ENCODE measurements at regions not wholly inside any gene's neighbourhood (a gene's known extent, or its start where the extent isn't known, plus 50 kb on each side); places are given as distances from the start of the nearest gene placed in this dataset.
A peak's percentile ranks its signal among the peaks of the same experiment; 100 is the strongest.

DNA sequence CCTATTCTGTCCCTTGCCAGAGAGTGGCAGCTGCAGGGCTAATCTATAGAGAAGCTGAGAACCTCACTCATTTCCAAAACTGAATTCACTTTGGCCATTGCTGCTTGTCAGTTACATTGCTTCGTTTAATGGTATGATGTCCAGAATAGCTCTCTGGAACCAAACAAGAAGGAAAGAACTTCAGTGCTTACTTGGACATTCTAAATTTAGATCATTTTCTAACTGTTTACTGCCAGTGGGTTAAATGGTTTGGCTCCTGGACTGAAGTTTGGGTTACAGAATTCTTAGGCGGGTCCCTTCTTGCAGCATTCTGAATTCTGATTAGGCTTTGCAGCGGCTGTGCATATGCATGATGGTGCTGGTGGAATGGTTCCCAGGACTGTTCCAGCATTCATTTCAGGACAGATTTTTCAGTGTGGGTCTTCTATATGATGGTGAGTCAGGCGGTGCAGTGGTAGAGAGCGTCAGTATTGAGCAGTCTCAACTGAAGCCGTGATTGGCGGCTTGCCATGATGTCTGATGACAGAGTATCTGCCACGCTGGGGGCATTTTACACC is 148.7 kb downstream of the DYRK2 start:
- no peak for DNase-seq

DNA sequence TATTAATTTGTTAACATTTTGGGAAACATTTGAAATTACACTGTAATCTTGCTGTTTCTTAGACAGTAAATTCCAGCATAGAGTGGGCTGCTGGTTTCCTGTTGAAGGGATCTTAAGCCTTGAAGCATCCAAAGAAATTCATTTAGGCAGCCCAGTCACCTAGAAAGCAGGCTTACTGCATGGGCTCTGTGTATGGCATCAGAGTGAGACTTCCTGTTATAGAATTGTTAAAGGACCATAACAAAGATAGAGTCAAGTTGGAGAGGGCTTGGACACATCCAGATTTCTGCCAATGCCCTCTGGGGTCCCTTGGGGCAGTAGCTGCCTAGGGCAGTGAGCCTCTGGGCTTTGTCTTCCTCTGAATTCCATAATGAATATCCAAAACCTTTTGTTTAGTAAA is 149.2 kb downstream of the DYRK2 start:
- DNase-seq = no peak

- DNase-seq = no peak
Observed at GRCh38 chr12:67798768-67799167, 150.2 kb downstream of the DYRK2 start.

GRCh38 chr12:67802731-67803130 is 154.2 kb downstream of the DYRK2 start:
- DNase-seq = no peak

- DNase-seq = no peak
Observed at GRCh38 chr12:67803278-67803993, 154.9 kb downstream of the DYRK2 start.

GRCh38 chr12:67804168-67804567 is 155.6 kb downstream of the DYRK2 start:
- DNase-seq = no peak

GRCh38 chr12:67807814-67808213 is 159.3 kb downstream of the DYRK2 start:
- peak; percentile 55 for DNase-seq

GRCh38 chr12:67810166-67810565 is 161.6 kb downstream of the DYRK2 start:
- no peak for DNase-seq

DNA sequence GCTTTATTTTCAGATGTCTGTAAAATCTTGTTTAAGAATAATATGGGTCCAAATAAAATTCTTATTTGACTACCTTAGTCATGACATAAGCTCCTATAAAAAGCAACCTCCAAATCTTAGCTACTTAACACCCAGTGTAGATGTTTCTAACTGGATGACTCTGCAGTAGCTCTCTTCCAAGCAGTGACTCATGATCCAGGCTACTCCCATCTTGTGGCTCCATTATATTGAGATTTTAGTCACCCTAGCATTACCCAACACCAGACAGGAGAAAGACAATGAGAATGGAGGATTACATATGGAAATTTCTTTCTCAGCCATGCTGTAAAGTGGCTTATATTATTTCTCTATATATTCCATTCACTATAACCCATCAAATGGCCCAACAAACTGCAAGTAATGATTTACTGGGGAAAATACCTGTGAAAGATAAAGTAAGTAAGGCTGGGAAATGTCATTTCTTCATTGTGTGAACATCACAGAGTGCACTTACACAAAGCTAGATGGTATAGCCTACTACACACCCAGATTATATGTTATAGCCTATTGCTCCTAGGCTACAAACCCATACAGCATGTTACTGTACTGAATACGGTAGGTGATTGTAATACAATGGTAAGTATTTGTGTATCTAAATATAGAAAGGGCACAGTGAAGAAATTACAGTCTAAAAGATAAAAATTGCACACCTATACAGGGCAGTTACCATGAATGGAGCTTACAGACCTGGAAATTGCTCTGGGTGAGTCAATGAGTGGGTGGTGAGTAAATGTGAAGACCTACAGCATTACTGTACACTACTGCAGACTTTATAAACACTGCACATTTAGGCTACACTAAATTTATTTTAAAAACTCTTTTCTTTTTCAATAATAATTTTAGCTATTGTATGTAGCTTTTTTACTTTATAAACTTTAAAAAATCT is 163.2 kb downstream of the DYRK2 start:
- DNase-seq = no peak

DNA sequence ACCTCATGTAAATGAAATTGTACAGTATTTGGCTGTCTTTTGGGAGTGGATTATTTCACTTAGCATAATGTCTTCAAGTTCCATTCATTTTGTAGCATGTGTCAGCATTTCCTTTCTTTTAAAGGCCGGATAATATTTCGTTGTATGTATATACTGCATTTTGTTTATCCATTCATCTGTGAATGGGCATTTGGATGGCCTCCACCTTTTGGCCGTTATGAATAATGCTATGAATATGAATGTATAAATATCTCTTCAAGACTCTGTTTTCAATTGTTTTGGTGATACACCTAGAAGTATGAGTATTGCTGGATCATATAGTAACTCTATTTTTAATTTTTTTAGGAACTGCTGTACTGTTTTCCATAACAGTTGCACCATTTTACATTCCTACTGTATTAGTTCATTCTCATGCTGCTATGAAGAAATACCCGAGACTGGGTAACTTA is 164.9 kb downstream of the DYRK2 start:
- DNase-seq = no peak

DNA sequence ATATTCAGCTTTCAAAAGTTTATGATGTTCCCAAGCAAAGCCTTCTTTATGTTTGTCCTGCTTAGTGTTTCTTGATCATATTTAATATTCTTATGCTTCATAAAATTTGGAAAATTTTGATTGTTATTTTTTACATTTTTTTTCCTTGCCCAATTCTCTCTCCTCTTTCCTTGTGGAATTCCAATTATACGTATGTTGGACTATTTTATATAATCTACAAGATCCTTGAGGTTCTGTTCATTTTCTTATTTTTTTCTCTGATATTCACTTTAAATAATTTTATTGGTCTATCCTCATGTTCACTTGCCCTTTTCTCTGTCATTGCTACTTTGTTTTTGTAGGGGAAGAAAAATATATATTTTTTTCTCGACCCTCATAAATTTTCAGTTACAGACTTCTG is 167.7 kb downstream of the DYRK2 start:
- no peak for DNase-seq

GRCh38 chr12:67818459-67818903 is 169.9 kb downstream of the DYRK2 start:
- DNase-seq = no peak

GRCh38 chr12:67819902-67820301 is 169.3 kb upstream of the IFNG-AS1 start:
- DNase-seq = no peak

- no peak for DNase-seq
Observed at GRCh38 chr12:67820694-67821093, 168.6 kb upstream of the IFNG-AS1 start.

DNA sequence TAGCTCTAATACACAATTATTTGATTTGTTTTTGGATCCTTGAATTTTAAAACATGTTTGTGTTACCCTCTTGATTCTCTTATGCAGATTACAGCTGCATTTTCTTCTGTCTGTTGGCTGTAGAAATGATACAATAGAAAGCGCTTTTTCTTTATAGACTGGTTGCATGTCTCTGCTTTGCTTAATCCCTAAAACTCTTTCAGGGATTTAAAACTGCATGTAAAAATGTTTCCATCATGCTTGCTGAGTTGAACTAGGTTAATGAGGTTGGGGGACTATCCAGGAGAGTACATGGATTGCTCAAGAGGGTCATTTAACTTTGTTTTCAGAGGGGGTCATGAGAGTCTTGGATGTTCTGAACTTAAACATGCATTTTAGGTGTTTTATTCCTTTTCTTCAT is 166.4 kb upstream of the IFNG-AS1 start:
- no peak for DNase-seq

DNA sequence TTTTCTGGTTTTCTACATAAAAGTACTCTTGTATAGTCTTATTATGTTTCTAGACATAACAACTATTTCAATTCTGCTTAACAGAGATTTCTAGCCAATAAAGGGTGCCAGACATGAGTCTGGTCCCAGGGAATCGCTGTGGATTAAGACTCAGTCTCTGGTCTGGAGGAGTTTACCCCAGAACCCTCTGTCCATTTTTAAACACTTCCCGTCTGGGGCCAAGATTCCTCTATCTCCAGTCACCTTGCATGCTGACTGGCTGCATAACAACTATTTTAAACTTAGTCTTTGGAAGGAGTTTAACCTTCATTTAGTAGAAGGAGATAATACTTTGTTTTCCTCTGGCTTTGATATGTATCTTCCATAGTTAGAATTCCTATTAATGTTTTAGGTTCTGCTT is 163.1 kb upstream of the IFNG-AS1 start:
- no peak for DNase-seq

- DNase-seq = no peak
Observed at GRCh38 chr12:67826946-67827720, 162.1 kb upstream of the IFNG-AS1 start.

DNA sequence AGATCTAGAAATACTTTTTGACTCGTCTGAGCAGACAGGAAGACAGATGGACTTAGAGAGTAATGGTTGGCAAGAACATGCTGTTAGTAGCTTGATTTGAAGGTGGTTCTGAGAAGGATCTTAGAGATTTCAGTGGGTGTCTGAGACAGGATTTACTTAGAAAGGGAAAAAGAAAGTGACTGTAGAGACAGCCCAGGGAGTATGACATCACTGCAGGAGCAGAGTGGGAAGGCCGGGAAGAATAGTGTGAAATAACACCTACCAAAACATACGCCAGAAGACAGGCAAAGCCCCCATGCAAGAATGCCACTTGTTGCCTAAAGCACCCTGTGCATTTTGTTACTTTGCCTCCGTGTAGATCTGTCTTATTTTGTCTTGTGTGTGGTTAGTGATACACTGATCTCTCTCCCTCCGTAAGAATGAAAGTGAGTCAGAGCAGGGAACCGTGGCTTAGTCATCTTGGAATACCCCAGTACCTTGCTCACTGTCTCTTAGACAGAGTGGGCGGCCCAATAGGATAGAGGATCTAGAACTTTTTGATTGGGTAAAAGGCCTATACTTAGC is 161.3 kb upstream of the IFNG-AS1 start:
- DNase-seq = peak; percentile 60

GRCh38 chr12:67829896-67830295 is 159.4 kb upstream of the IFNG-AS1 start:
- no peak for DNase-seq

GRCh38 chr12:67832155-67832554 is 157.1 kb upstream of the IFNG-AS1 start:
- DNase-seq = no peak

DNA sequence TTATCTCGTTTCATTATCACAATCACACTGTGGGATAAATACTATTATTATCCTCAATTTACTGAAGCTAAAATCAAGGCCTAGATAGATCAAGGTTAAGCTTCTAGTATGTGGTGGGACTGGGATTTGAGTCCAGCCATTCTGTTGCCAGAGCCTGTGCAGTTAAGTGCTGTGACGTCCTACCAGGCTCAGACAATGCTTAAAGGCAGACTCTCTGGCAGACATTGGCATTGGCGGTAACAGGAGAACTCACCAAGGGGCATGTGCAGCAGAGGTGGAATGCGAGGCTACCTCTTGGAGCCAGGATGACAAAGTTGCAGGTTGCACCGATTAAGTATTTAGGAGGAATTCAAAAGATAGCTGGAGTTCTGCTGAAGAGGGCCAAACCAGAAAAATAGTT is 155.6 kb upstream of the IFNG-AS1 start:
- no peak for DNase-seq

GRCh38 chr12:67837876-67838275 is 151.4 kb upstream of the IFNG-AS1 start:
- peak; percentile 63 for DNase-seq
